ENCODE measurements at regions not wholly inside any gene's neighbourhood (a gene's known extent, or its start where the extent isn't known, plus 50 kb on each side); places are given as distances from the start of the nearest gene placed in this dataset.
"Not testable (repeated sequence)": the region's sequence is repeated elsewhere in the genome, so short reads cannot be mapped to it uniquely, and the experiment has no call there.

- no peak for DNase-seq
Observed at GRCh38 chr14:49364752-49365117, 221.4 kb downstream of the RPS29 start.

GRCh38 chr14:49363821-49364751, 222.1 kb downstream of the RPS29 start:
- no peak for DNase-seq

GRCh38 chr14:49362916-49363315, 223.3 kb downstream of the RPS29 start:
- DNase-seq = no peak

GRCh38 chr14:49339130-49339529, 247.1 kb downstream of the RPS29 start:
- DNase-seq = no peak

- no peak for DNase-seq
Observed at GRCh38 chr14:49319810-49320209, 266.4 kb downstream of the RPS29 start.

- no peak for DNase-seq
Observed at GRCh38 chr14:49315570-49315969, 270.6 kb downstream of the RPS29 start.

- no peak for DNase-seq
Observed at GRCh38 chr14:49314737-49315136, 271.4 kb downstream of the RPS29 start.

GRCh38 chr14:49313108-49313507, 273.1 kb downstream of the RPS29 start:
- DNase-seq = no peak

- DNase-seq = no peak
Observed at GRCh38 chr14:49310298-49310697, 275.9 kb downstream of the RPS29 start.

- no peak for DNase-seq
Observed at GRCh38 chr14:49306152-49306751, 279.9 kb downstream of the RPS29 start.

- no peak for DNase-seq
Observed at GRCh38 chr14:49303946-49304516, 282.1 kb downstream of the RPS29 start.

GRCh38 chr14:49297102-49297501, 289.1 kb downstream of the RPS29 start:
- DNase-seq = no peak

GRCh38 chr14:49294621-49295148, 291.5 kb downstream of the RPS29 start:
- DNase-seq = no peak

- no peak for DNase-seq
Observed at GRCh38 chr14:49287004-49287403, 299.2 kb downstream of the RPS29 start.

GRCh38 chr14:49286257-49286983, 299.8 kb downstream of the RPS29 start:
- DNase-seq = no peak

GRCh38 chr14:49280566-49280965, 305.6 kb downstream of the RPS29 start:
- no peak for DNase-seq

GRCh38 chr14:49250517-49250916, 335.7 kb downstream of the RPS29 start:
- peak; percentile 11 for DNase-seq

GRCh38 chr14:49250109-49250508, 336.1 kb downstream of the RPS29 start:
- peak; percentile 33 for DNase-seq

- DNase-seq = no peak
Observed at GRCh38 chr14:49249022-49249421, 337.2 kb downstream of the RPS29 start.

GRCh38 chr14:49243777-49244176, 342.4 kb downstream of the RPS29 start:
- DNase-seq = not testable (repeated sequence)

GRCh38 chr14:49240383-49240782, 345.8 kb downstream of the RPS29 start:
- no peak for DNase-seq

- DNase-seq = no peak
Observed at GRCh38 chr14:49228552-49228951, 357.6 kb downstream of the RPS29 start.

- DNase-seq = no peak
Observed at GRCh38 chr14:49221316-49221715, 364.9 kb downstream of the RPS29 start.
